ENCODE measurements at regions not wholly inside any gene's neighbourhood (a gene's known extent, or its start where the extent isn't known, plus 50 kb on each side); places are given as distances from the start of the nearest gene placed in this dataset.
"Not testable (repeated sequence)": the region's sequence is repeated elsewhere in the genome, so short reads cannot be mapped to it uniquely, and the experiment has no call there.

DNA sequence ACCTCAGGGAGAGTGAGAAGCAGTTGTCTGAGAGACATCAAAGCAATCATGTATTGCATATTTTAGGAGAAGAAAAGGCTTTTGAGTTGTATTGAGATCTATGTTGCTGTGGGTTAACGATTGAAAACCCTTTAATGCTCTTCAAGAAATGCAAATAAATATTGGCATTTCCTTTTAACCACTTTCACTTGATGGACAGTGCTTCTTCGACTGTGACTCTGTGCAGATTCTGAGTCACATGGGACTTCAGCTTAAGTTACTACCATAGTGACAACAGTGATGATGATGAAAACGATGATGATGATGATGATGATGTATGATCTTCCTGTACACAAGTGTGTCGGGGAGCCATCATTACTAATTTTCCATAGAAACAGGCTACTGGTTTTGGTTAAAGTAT is 181.8 kb downstream of the AKAIN1 start:
- no peak for DNase-seq (ENCODE audit: low read depth, low spot score)
- CTCF ChIA-PET = no interaction called here
- POLR2A ChIA-PET = no interaction called here

GRCh38 chr18:5004031-5004820 is 192.8 kb downstream of the AKAIN1 start:
- DNase-seq (ENCODE audit: low read depth, low spot score); CTCF ChIA-PET; H3K4me3 ChIP-seq (ENCODE audit: low read depth, low read length); POLR2A ChIA-PET: not testable (repeated sequence)

More for the DNA sequence above, 181.8 kb downstream of the AKAIN1 start:
- no peak overlapping the region for H3K4me3 ChIP-seq (ENCODE audit: low read depth, low read length)
- TF ChIP-seq, protein P1, sequence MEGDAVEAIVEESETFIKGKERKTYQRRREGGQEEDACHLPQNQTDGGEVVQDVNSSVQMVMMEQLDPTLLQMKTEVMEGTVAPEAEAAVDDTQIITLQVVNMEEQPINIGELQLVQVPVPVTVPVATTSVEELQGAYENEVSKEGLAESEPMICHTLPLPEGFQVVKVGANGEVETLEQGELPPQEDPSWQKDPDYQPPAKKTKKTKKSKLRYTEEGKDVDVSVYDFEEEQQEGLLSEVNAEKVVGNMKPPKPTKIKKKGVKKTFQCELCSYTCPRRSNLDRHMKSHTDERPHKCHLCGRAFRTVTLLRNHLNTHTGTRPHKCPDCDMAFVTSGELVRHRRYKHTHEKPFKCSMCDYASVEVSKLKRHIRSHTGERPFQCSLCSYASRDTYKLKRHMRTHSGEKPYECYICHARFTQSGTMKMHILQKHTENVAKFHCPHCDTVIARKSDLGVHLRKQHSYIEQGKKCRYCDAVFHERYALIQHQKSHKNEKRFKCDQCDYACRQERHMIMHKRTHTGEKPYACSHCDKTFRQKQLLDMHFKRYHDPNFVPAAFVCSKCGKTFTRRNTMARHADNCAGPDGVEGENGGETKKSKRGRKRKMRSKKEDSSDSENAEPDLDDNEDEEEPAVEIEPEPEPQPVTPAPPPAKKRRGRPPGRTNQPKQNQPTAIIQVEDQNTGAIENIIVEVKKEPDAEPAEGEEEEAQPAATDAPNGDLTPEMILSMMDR (IDR thresholded peaks at IDR 0.05; ENCODE audit: insufficient read depth, low read length, missing control alignments) = no peak

GRCh38 chr18:4994710-4995109 is 202.3 kb downstream of the AKAIN1 start:
- CTCF ChIA-PET = no interaction called here
- POLR2A ChIA-PET = no interaction called here
- no peak for DNase-seq (ENCODE audit: low read depth, low spot score)
- H3K4me3 ChIP-seq (ENCODE audit: low read depth, low read length) = no peak overlapping the region
- TF ChIP-seq, protein P1 (IDR thresholded peaks at IDR 0.05; ENCODE audit: insufficient read depth, low read length, missing control alignments) = no peak

DNA sequence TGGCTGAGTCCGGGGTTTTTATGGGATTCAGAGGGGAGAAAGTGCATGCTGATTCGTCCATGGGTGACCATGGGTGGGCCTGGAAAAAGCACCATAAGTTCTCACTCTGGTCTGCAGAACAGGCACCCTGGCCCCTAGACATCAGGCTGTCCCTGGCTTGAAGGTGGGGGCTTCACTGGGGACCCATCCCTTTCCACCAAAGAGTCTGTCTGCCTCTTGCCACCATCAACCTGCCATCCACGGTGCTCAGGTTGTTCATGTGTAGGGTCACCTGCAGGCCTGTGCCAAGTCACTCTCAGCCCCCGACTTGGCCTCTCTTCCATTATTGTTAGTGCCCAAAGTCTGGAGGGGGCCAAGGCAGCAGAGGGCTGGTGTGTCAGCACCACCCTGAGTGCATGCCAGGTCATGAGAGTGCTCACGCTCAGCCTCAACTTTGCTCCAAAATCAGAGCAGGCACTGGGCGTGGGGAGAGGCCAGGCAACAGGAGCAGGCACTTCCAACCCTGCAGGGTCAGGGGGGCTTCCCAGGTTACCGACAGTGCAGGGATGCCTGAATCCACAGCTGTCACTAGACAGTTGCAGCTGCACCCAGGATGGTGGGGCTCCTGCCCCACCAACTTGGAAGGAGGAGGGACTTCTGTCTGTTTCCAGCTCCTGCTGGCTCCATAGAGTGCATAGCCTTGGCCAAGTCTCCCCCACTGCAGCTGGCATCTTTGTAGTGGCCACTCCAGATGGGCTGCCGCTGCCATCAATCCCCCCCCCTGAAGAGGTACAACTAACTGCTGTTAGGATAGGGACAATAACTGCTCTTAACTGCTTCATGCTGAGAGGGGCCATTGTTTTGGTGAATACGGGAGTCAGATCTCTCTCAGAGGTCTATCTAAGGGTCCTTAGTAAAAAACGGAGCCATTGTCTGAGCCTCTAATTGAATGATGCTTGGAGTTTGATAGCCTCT is 209.3 kb downstream of the AKAIN1 start:
- CTCF ChIA-PET = no interaction called here
- POLR2A ChIA-PET = no interaction called here
- TF ChIP-seq, protein P1 (IDR thresholded peaks at IDR 0.05; ENCODE audit: insufficient read depth, low read length, missing control alignments) = no peak
- DNase-seq (ENCODE audit: low read depth, low spot score) = no peak
- H3K4me3 ChIP-seq (ENCODE audit: low read depth, low read length) = no peak overlapping the region

DNA sequence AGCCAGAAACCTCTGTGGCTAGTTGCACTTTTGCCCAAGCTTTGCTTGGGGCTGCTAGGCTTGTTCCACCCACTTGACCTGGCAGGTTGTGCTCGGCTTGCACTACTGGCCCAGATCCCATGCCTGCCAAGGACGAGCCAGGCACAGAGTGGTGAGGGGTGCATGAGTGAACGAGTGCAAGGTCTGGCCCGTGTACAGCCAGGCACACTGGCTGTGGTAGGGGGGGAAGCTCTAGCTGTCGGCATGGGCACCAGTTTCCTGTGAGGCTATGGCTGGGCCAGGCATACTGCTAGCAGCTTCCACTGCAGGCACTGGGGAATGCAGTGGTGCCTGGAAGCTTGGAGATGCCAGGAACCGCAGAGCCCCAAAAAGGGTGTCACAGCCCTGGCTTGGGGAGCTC is 210.4 kb downstream of the AKAIN1 start:
- no peak for DNase-seq (ENCODE audit: low read depth, low spot score)
- no peak overlapping the region for H3K4me3 ChIP-seq (ENCODE audit: low read depth, low read length)
- CTCF ChIA-PET = no interaction called here
- POLR2A ChIA-PET = no interaction called here
- TF ChIP-seq, protein P1 (IDR thresholded peaks at IDR 0.05; ENCODE audit: insufficient read depth, low read length, missing control alignments) = no peak

- ChIA-PET CTCF (no interaction called here), POLR2A (no interaction called here)
- TF ChIP-seq, protein P1 (IDR thresholded peaks at IDR 0.05; ENCODE audit: insufficient read depth, low read length, missing control alignments) = no peak
- no peak overlapping the region for H3K4me3 ChIP-seq (ENCODE audit: low read depth, low read length)
- DNase-seq (ENCODE audit: low read depth, low spot score) = no peak
These were observed 211.0 kb downstream of the AKAIN1 start for GRCh38 chr18:4986066-4986465.
